Neutrophil (primary cell): ENCODE measurements at regions not wholly inside any gene's neighbourhood (a gene's known extent, or its start where the extent isn't known, plus 50 kb on each side); places are given as distances from the start of the nearest gene placed in this dataset.
"Not testable (repeated sequence)": the region's sequence is repeated elsewhere in the genome, so short reads cannot be mapped to it uniquely, and the experiment has no call there.

Source experiments
- H3K27ac ChIP-seq: fragments of 200-600 bp; sonication (generic); 2 replicates; pipeline ENCODE4 v1.5.1; 2016; ENCODE audit warnings: mild to moderate bottlenecking, moderate library complexity
- H3K27me3 ChIP-seq: fragments of 200-600 bp; sonication (generic); 2 replicates; pipeline ENCODE4 v1.6.0; 2016; ENCODE audit warnings: mild to moderate bottlenecking
- H3K36me3 ChIP-seq: fragments of 200-600 bp; sonication (generic); 2 replicates; pipeline ENCODE4 v1.5.1; 2017
- H3K4me1 ChIP-seq, 2 experiments: fragments of 200-600 bp in 1 of 2; sonication (generic) in 1 of 2; 1 replicate in 1 of 2; 2 replicates in 1 of 2; pipeline versions ENCODE4 v1.5.1 to v1.6.1; 2013 to 2016; ENCODE audit warnings: low read depth in 1 of 2, low read length in 1 of 2, mild to moderate bottlenecking in 1 of 2, moderate library complexity in 1 of 2; ENCODE audit not compliant: control insufficient read depth in 1 of 2, insufficient read depth in 1 of 2
- H3K4me3 ChIP-seq, 2 experiments: fragments of 200-600 bp in 1 of 2; sonication (generic) in 1 of 2; 1 replicate in 1 of 2; 2 replicates in 1 of 2; pipeline ENCODE4 v1.5.1; 2013 to 2016; ENCODE audit warnings: low read depth in 1 of 2, low read length in 1 of 2, mild to moderate bottlenecking in 1 of 2, moderate library complexity in 1 of 2
- H3K9me3 ChIP-seq: fragments of 200-600 bp; sonication (generic); 2 replicates; pipeline ENCODE4 v1.5.1; 2016
- TF ChIP-seq, protein P1 (sequence below): fragments of 200-600 bp; sonication (generic); IDR thresholded peaks from 2 replicates; pipeline ENCODE4 v1.5.1; 2016; ENCODE audit warnings: antibody characterized with exemption

DNA sequence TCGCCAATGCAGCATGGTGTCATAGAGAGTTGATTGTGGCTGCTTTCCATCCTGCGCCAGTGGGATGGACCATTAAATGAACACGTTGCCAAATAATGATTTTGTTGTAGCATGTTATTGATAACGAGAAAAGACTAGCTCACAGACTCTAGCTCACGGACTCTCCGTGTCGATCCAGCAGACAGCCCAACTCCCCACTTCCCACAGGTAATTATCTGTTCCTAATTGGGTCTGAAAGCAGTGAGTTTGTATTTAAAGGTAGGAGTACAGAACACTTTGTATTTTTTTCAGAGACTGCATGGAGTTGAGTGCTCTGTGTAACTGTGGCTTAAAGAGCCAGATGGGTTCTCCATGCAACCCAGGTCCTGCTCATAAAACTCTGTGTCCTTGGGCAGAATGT lies 1250.5 kb downstream of the TYW1 start:
- TF ChIP-seq, protein P1, sequence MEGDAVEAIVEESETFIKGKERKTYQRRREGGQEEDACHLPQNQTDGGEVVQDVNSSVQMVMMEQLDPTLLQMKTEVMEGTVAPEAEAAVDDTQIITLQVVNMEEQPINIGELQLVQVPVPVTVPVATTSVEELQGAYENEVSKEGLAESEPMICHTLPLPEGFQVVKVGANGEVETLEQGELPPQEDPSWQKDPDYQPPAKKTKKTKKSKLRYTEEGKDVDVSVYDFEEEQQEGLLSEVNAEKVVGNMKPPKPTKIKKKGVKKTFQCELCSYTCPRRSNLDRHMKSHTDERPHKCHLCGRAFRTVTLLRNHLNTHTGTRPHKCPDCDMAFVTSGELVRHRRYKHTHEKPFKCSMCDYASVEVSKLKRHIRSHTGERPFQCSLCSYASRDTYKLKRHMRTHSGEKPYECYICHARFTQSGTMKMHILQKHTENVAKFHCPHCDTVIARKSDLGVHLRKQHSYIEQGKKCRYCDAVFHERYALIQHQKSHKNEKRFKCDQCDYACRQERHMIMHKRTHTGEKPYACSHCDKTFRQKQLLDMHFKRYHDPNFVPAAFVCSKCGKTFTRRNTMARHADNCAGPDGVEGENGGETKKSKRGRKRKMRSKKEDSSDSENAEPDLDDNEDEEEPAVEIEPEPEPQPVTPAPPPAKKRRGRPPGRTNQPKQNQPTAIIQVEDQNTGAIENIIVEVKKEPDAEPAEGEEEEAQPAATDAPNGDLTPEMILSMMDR: no peak
- Histone ChIP-seq H3K9me3 (no peaks in the 10 kb centered on the region), H3K27me3 (no peaks in the 10 kb centered on the region), H3K4me3 (no peak overlapping the region), H3K27ac (no peak overlapping the region), H3K4me1 (no peaks in the 10 kb centered on the region), H3K36me3 (no peaks in the 10 kb centered on the region)

DNA sequence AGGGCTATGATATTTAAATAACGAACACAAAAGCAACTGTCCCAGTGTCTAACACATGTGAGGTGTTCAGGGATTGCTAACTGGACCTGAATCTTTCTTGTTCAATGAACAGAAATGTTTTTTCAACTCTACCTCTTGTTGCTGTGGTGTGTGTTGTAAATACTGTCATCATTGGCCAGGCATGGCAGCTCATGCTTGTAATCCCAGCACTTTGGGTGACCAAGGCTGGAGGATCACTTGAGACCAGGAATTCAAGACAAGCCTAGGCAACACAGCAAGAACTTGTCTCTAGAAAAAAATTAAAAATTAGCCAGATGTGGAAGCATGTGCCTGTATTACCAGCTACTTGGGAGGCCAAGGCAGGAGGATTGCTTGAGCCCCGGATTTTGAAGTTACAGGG lies 1250.9 kb downstream of the TYW1 start:
- H3K36me3 ChIP-seq: no peaks in the 10 kb centered on the region
- TF ChIP-seq, protein P1: no peak
- H3K27me3 ChIP-seq: no peaks in the 10 kb centered on the region
- no peak overlapping the region for H3K4me3 ChIP-seq
- no peak overlapping the region for H3K27ac ChIP-seq
- no peaks in the 10 kb centered on the region for H3K4me1 ChIP-seq
- H3K9me3 ChIP-seq: no peaks in the 10 kb centered on the region

DNA sequence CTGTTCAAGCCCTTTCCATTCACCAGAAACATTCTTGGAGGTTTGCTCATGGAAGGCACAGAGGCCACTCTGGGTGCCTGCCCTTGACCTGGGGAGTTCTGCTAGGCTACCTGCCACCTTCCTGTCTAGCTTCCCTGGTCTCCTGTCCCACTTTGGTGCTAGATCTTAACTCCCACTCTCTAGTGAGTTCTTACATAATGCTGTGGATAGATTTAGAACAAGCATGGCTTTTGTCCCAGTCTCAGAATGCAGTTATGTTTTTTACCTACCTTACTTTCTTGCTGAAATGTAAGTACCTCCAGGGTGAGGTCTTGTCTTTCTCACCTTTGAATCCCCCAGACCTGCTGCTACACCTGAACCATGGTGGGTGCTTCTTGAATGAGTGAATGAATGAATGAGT lies 1252.3 kb downstream of the TYW1 start:
- no peak overlapping the region for H3K4me3 ChIP-seq
- H3K4me1 ChIP-seq: no peaks in the 10 kb centered on the region
- no peaks in the 10 kb centered on the region for H3K27me3 ChIP-seq
- H3K9me3 ChIP-seq: no peaks in the 10 kb centered on the region
- TF ChIP-seq, protein P1: no peak
- no peak overlapping the region for H3K27ac ChIP-seq
- H3K36me3 ChIP-seq: no peaks in the 10 kb centered on the region

DNA sequence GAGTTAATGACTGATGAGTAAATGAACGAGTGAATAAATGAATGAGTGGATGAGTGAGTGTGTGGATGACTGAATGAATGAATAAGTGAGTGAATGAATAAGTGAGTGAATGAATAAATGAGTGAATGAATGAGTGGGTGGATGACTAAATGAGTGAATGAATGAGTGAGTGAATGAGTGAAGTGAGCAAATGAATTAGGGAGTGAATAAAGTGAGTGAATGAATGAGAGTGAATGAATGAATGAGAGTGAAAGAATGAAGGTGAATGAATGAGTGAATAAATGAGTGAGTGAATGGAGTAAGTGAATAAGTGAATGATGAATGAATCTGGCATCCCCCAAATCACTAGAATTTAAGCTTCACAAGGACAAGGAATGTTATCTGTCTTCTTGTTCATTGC lies 1253.0 kb downstream of the TYW1 start:
- TF ChIP-seq, protein P1: no peak
- no peaks in the 10 kb centered on the region for H3K27me3 ChIP-seq
- no peak overlapping the region for H3K4me3 ChIP-seq
- H3K36me3 ChIP-seq: no peaks in the 10 kb centered on the region
- H3K27ac ChIP-seq: no peak overlapping the region
- H3K4me1 ChIP-seq: no peaks in the 10 kb centered on the region
- no peaks in the 10 kb centered on the region for H3K9me3 ChIP-seq

DNA sequence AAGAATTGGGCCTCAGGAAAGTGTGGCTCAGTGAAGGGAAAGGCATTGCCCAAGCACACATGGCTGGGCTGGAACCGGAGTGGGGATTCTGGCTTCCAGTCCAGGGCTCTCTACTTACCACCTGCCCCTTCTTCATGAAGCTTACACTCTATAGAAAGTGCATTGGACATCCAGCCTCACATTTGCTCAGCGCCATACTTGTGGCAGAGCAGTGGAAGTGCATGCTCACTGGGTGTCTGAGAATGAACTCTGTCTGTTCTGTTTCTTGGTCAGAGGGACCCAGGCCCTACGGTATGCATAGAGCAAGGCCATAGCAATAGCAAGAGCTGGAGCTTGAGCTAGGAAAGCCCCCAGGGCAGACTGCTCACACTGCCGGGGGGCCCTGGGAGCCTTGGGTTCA lies 1253.5 kb downstream of the TYW1 start:
- no peak overlapping the region for H3K4me3 ChIP-seq
- TF ChIP-seq, protein P1: no peak
- H3K4me1 ChIP-seq: no peaks in the 10 kb centered on the region
- no peak overlapping the region for H3K27ac ChIP-seq
- no peaks in the 10 kb centered on the region for H3K27me3 ChIP-seq
- no peaks in the 10 kb centered on the region for H3K36me3 ChIP-seq
- no peaks in the 10 kb centered on the region for H3K9me3 ChIP-seq

DNA sequence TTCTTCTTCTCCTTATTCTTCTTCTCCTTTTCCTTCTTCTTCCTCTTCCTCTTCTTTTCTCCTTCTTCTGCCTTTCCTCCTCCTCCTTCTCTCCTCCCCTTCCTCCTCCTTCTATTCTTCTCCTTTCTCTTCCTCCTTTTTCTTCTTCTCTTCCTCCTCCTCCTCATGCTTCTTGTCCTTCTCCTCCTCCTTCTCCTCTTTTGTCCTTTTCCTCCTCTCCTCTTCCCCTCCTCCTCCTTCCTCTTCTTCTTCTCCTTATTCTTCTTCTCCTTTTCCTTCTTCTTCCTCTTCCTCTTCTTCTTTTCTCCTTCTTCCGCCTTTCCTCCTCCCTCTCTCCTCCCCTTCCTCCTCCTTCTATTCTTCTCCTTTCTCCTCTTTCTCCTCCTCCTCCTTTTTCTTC lies 1258.2 kb downstream of the TYW1 start:
- H3K4me3 ChIP-seq: not testable (repeated sequence)

More for the DNA sequence above, 1258.2 kb downstream of the TYW1 start:
- H3K27ac ChIP-seq, H3K36me3 ChIP-seq, H3K27me3 ChIP-seq, H3K4me1 ChIP-seq, H3K9me3 ChIP-seq: not testable (repeated sequence)
